ENCODE measurements at regions not wholly inside any gene's neighbourhood (a gene's known extent, or its start where the extent isn't known, plus 50 kb on each side); places are given as distances from the start of the nearest gene placed in this dataset.
"Not testable (repeated sequence)": the region's sequence is repeated elsewhere in the genome, so short reads cannot be mapped to it uniquely, and the experiment has no call there.

DNA sequence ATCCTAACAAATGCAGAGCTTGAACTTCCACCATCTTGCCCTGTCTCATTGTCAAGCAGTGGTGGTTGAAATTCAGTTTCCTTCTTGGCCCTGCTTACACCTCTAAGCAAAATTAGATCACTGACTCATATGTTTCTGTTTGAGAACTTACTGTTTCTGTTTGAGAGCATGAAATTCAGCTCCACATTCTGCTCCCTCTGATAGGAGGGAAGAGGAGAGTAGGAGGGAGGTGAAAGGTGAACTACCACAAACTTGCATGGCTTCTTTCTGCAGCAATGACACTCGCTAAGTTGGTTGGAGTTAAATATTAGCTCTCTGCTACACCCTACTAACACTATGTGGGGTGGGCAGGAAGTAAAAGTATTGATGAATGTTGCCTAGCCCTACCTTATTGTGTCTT, 117.8 kb upstream of the EDA2R start:
- Histone ChIP-seq H3K27me3 (peaks cover 0 to 3% (median 0%) of the 10 kb centered on the region in 7 donors), H3K27ac (no peak overlapping the region), H3K4me1 (no peaks in the 10 kb centered on the region), H3K4me3 (no peak overlapping the region), H3K36me3 (no peaks in the 10 kb centered on the region), H3K9me3 (peaks cover 0 to 5% (median 0%) of the 10 kb centered on the region in 11 donors)
- intact Hi-C loops (cut with DNase I): no loop called here
- DNase-seq (no peak), ATAC-seq (no peak)
- WGBS, 2 donors: 63 to 80% methylated on average over 1 of the region's 1 CpG
- TF ChIP-seq, protein P1, sequence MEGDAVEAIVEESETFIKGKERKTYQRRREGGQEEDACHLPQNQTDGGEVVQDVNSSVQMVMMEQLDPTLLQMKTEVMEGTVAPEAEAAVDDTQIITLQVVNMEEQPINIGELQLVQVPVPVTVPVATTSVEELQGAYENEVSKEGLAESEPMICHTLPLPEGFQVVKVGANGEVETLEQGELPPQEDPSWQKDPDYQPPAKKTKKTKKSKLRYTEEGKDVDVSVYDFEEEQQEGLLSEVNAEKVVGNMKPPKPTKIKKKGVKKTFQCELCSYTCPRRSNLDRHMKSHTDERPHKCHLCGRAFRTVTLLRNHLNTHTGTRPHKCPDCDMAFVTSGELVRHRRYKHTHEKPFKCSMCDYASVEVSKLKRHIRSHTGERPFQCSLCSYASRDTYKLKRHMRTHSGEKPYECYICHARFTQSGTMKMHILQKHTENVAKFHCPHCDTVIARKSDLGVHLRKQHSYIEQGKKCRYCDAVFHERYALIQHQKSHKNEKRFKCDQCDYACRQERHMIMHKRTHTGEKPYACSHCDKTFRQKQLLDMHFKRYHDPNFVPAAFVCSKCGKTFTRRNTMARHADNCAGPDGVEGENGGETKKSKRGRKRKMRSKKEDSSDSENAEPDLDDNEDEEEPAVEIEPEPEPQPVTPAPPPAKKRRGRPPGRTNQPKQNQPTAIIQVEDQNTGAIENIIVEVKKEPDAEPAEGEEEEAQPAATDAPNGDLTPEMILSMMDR (IDR thresholded peaks at IDR 0.05): no peak

DNA sequence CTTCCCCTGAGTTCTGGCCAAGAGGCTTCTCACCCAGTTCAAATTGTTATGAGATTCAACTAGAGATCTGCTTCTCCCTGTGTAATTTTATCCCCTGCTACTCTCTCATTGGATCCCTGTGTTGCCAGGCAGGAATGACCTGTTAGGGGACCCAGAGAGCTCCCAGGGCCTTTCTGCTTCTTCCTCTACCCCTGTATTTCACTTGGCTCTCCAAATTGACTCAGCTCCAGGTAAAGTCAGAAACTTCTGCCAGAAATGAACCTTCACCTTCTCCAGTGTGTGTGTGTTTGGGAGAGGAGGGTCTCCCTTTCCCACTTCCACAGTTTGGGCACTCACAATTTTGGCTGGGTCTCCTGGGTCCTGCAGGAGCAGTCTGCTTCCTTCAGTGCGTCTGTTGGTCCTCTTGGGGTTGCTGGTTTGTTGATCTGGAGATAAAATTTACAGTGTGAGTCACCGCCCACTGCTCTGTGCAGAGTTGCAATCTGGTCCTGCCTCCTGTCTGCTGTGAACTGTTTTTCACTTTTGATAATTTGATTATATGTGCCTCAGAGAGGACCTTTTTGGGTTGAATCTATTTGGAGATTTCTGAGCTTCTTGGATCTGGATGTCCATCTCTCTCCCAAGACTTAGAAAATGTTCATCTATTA, 112.4 kb upstream of the EDA2R start:
- DNase-seq (no peak), ATAC-seq (no peak)
- no peak overlapping the region for H3K4me3 ChIP-seq
- no peak overlapping the region for H3K27ac ChIP-seq
- peaks cover 0 to 5% (median 0%) of the 10 kb centered on the region in 11 donors for H3K9me3 ChIP-seq
- H3K27me3 ChIP-seq: peaks cover 0 to 3% (median 0%) of the 10 kb centered on the region in 7 donors
- 46 to 50% methylated on average over 2 of the region's 2 CpGs for WGBS, 2 donors
- no peaks in the 10 kb centered on the region for H3K36me3 ChIP-seq
- intact Hi-C loops (cut with DNase I): no loop called here
- no peaks in the 10 kb centered on the region for H3K4me1 ChIP-seq
- TF ChIP-seq, protein P1 (IDR thresholded peaks at IDR 0.05): no peak

DNA sequence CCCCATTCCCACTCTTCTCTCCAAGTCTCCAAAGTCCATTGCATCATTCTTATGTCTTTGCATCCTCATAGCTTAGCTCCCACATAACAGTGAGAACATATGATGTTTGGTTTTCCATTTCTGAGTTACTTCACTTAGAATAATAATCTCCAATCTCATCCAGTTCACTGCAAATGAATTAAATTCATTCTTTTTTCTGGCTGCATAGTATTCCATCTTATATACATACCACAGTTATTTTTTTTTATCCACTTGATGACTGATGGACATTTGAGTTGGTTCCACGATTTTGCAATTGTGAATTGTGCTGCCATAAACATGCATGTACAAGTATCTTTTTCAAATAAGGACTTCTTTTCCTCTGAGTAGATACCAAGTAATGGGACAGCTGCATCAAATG, 105.6 kb upstream of the EDA2R start:
- H3K27me3 ChIP-seq; H3K4me1 ChIP-seq; H3K27ac ChIP-seq; DNase-seq; ATAC-seq; H3K36me3 ChIP-seq; H3K4me3 ChIP-seq; intact Hi-C loops (cut with DNase I): not testable (repeated sequence)
- WGBS, 2 donors: 64 to 77% methylated on average over 1 of the region's 1 CpG
- peaks cover 0 to 22% (median 5%) of the 10 kb centered on the region in 11 donors for H3K9me3 ChIP-seq

DNA sequence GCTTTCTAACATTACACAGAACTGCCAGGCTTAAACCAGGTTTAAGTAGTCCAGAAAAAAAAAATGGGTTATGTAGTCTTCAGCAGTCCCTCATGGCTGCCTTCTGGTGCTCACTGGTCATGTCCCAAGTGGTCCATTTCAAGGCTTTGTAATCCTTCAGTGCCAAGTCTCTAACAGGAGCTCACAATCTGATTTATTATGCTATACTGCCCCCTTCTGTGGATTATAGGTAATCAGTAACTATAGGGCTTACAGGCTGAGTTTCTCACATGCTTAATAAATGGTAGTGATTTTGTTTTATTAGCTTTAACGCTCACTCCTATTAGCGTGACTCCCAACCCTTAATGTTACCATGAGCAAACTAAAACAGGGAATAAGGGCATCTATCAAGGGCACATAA, 92.5 kb upstream of the EDA2R start:
- Histone ChIP-seq H3K4me3 (no peak overlapping the region), H3K4me1 (no peaks in the 10 kb centered on the region), H3K9me3 (no peaks in the 10 kb centered on the region), H3K27me3 (peaks cover 0 to 17% (median 0%) of the 10 kb centered on the region in 7 donors), H3K36me3 (no peaks in the 10 kb centered on the region), H3K27ac (no peak overlapping the region)
- DNase-seq (no peak), ATAC-seq (peak in 1 of 8 donors; percentile 52)
- intact Hi-C loops (cut with DNase I): loop anchor here in 1 of 10 donors (10.0 kb wide), 1 partner anchor 527 kb away; no protein-coding TSS in a partner anchor
- WGBS, 2 donors: 13 to 35% methylated on average over 2 of the region's 2 CpGs
- TF ChIP-seq, protein P1 (IDR thresholded peaks at IDR 0.05): peak in 7 of 9 donors; percentile 22 to 48 (median 34)

DNA sequence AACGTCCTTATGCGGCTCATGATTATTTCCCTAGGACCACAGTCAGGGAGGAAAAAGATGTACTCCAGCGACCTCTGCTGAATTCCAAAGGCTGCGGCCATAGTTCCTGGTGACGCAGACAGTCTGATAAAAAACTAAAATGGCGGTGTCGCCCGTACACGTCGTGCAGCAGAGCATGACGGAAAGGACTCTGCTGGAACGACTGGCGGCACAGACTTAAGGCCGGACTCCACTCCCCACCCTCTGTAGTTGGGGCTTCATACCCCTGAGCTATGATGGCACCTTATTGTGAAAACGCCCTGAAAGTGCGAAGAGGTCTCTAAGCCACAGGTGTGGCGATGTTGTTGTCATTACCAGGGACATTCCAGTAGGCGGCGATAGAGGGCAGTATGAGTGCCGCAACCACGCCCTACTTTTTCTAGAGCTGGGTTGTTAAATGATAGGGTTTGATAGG, 90.0 kb upstream of the EDA2R start:
- 1 to 3% methylated on average over 21 of the region's 21 CpGs for WGBS, 2 donors
- H3K4me1 ChIP-seq: no peaks in the 10 kb centered on the region
- no peak overlapping the region for H3K27ac ChIP-seq
- H3K36me3 ChIP-seq: no peaks in the 10 kb centered on the region
- peak; percentile 13 to 16 for DNase-seq
- TF ChIP-seq, protein P1 (IDR thresholded peaks at IDR 0.05): peak; percentile 22 to 65 (median 52)
- ATAC-seq: peak in 7 of 8 donors; percentile 58 to 84 (median 63)
- H3K27me3 ChIP-seq: peaks cover 0 to 3% (median 0%) of the 10 kb centered on the region in 7 donors
- peaks cover 0 to 6% (median 0%) of the 10 kb centered on the region in 11 donors for H3K9me3 ChIP-seq
- intact Hi-C loops (cut with DNase I): loop anchor here in 5 of 10 donors (5.0 to 10.0 kb wide), 3 partner anchors 524 to 1144 kb away; no protein-coding TSS in a partner anchor
- H3K4me3 ChIP-seq: peak overlapping the region in 9 of 10 donors; percentile 21 to 51 (median 46)

Data from heart right ventricle (tissue), 16 donors.